Upper lobe of right lung (tissue), 1 donor: ENCODE measurements at regions not wholly inside any gene's neighbourhood (a gene's known extent, or its start where the extent isn't known, plus 50 kb on each side); places are given as distances from the start of the nearest gene placed in this dataset.

Experiments
- ATAC-seq: fragments of 200-7000 bp; cut with Tn5 transposase; one replicate; pipeline ENCODE4 v1.9.1; 2020; ENCODE audit warnings: mild to moderate bottlenecking, moderate library complexity
- DNase-seq: peaks from one replicate; pipeline ENCODE4 v3.0.0-alpha.2; 2020
- H3K27ac ChIP-seq: fragments of 200-600 bp; one replicate; pipeline ENCODE4 v1.8.0; 2022
- H3K27me3 ChIP-seq: fragments of 200-600 bp; one replicate; pipeline ENCODE4 v1.8.0; 2022; ENCODE audit warnings: mild to moderate bottlenecking
- H3K36me3 ChIP-seq: fragments of 200-600 bp; one replicate; pipeline ENCODE4 v1.8.0; 2022
- H3K4me1 ChIP-seq: fragments of 200-600 bp; one replicate; pipeline ENCODE4 v1.8.0; 2022
- H3K4me3 ChIP-seq: fragments of 200-600 bp; one replicate; pipeline ENCODE4 v1.8.0; 2022; ENCODE audit warnings: mild to moderate bottlenecking
- H3K9me3 ChIP-seq: fragments of 200-600 bp; one replicate; pipeline ENCODE4 v1.8.0; 2022
- intact Hi-C: fragments of 100-400 bp; cut with DNase I; formaldehyde crosslinking; loops from one replicate; pipeline ENCODE4 v1.11.0; 2022
- TF ChIP-seq, protein P1 (sequence below): fragments of 200-600 bp; IDR thresholded peaks from one replicate; pipeline ENCODE4 v1.8.0; 2022; ENCODE audit warnings: antibody characterized with exemption
- donor health status: DM: no; HTN: yes; CAD: no; lungs with severe emphysema.

DNA sequence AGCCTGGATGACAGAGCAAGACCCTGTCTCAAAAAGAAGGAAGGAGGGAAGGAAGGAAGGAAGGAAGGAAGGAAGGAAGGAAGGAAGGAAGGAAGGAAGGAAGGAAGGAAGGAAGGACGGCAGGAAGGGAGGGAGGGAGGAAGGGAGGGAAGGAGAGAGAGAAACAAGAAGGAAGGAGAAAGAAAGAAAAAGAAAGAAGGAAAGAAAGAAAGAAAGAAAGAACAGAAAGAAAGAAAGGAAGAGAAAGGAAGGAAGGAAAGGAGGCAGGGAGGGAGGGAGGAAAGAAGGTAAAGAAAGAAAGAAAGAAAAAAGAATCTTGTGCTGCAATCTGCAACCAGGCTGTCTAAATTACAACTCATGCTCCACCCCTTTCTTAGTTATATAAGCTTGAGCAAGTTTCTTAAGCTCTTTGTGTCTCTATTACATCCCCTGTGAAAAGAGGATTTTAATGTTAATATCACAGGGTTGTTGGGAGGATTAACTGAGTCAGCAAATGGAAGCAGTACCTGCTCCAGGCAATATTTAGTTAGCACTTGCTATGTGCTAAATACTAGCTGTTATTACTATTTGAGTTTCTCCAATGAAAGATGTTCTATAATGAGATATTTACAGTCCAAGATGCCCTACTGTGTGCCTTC, 917.9 kb upstream of the AUTS2 start:
- no peak for ATAC-seq
- TF ChIP-seq, protein P1, sequence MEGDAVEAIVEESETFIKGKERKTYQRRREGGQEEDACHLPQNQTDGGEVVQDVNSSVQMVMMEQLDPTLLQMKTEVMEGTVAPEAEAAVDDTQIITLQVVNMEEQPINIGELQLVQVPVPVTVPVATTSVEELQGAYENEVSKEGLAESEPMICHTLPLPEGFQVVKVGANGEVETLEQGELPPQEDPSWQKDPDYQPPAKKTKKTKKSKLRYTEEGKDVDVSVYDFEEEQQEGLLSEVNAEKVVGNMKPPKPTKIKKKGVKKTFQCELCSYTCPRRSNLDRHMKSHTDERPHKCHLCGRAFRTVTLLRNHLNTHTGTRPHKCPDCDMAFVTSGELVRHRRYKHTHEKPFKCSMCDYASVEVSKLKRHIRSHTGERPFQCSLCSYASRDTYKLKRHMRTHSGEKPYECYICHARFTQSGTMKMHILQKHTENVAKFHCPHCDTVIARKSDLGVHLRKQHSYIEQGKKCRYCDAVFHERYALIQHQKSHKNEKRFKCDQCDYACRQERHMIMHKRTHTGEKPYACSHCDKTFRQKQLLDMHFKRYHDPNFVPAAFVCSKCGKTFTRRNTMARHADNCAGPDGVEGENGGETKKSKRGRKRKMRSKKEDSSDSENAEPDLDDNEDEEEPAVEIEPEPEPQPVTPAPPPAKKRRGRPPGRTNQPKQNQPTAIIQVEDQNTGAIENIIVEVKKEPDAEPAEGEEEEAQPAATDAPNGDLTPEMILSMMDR = no peak
- H3K36me3 ChIP-seq = no peaks in the 10 kb centered on the region
- H3K4me1 ChIP-seq = no peaks in the 10 kb centered on the region
- H3K9me3 ChIP-seq = no peaks in the 10 kb centered on the region
- no peak for DNase-seq
- intact Hi-C loops = no loop called here
- H3K4me3 ChIP-seq = no peak overlapping the region
- H3K27me3 ChIP-seq = no peaks in the 10 kb centered on the region
- no peak overlapping the region for H3K27ac ChIP-seq

DNA sequence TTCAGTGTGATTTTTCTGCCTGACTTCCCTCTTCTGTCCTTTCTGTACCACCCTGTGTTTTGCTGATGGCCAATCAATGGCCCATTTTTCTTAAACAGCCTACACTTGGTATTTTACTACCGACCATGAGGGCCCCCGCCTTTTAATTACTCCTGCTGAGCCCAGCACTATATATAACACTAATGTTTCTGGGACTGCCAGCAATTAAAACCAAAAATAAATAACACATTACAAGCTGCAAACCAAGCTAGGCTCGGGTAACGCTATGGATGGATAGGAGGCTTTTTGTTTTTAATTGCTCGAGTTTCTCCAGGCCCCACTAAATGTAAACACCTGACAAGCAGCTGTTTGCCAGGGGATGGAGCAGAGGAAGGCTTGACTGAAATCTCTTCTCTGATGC, 915.4 kb upstream of the AUTS2 start:
- H3K4me3 ChIP-seq = no peak overlapping the region
- DNase-seq (no peak), ATAC-seq (no peak)
- H3K27me3 ChIP-seq = no peaks in the 10 kb centered on the region
- intact Hi-C loops = no loop called here
- H3K9me3 ChIP-seq = no peaks in the 10 kb centered on the region
- TF ChIP-seq, protein P1 = no peak
- H3K4me1 ChIP-seq = no peaks in the 10 kb centered on the region
- no peaks in the 10 kb centered on the region for H3K36me3 ChIP-seq
- no peak overlapping the region for H3K27ac ChIP-seq

DNA sequence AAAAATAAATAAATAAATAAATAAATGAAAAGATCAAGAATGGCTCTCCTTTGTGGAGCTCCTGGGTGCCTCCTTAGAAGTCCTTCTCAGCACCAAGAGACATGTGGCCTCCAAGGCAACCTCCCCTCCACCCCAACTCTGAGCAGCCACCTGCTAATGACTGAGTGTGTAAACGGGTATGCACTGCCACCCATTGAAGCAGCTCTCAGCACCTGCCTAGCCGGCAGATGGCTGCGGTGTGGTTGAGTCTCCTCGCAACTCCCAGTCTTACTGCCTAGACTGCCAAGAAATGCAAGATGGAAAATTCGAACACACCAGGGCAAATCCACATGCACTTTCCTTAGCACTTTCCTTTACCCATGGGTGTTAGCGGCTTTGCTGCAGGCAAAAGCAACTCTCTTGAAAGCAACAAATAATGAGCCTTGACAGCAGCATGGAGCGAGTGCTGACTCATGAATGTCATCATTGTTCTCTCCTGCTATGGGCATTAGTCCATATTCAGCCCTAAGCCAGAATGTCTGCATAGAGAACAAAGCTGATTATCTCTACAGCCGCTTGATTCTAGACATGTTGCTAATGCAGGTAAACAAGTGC, 913.9 kb upstream of the AUTS2 start:
- DNase-seq (no peak), ATAC-seq (no peak)
- H3K4me3 ChIP-seq = no peak overlapping the region
- H3K36me3 ChIP-seq = no peaks in the 10 kb centered on the region
- H3K4me1 ChIP-seq = no peaks in the 10 kb centered on the region
- H3K27ac ChIP-seq = no peak overlapping the region
- H3K9me3 ChIP-seq = no peaks in the 10 kb centered on the region
- H3K27me3 ChIP-seq = no peaks in the 10 kb centered on the region
- TF ChIP-seq, protein P1 = no peak
- intact Hi-C loops = no loop called here

DNA sequence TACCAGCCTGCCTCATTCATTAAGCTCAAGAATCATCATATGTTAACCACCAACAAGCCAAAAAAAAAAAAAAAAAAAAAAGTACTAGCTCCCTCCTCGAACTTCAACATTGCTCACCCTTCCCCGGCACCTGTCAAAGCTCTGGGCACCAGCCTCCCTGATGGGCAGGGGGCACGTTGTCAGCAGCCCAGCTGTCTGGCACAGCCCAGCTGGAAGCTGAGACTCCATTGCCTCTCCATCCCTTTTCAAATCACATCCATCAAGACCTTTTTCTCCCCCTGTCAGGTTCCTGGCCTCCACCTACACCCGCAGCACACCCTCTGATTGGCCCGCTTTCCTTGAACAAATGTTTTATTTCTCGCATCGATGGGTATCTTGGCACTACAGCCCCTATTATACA, 913.3 kb upstream of the AUTS2 start:
- H3K9me3 ChIP-seq = no peaks in the 10 kb centered on the region
- H3K27ac ChIP-seq = no peak overlapping the region
- H3K36me3 ChIP-seq = no peaks in the 10 kb centered on the region
- ATAC-seq = no peak
- TF ChIP-seq, protein P1 = no peak
- intact Hi-C loops = no loop called here
- H3K27me3 ChIP-seq = no peaks in the 10 kb centered on the region
- no peaks in the 10 kb centered on the region for H3K4me1 ChIP-seq
- no peak overlapping the region for H3K4me3 ChIP-seq
- no peak for DNase-seq

DNA sequence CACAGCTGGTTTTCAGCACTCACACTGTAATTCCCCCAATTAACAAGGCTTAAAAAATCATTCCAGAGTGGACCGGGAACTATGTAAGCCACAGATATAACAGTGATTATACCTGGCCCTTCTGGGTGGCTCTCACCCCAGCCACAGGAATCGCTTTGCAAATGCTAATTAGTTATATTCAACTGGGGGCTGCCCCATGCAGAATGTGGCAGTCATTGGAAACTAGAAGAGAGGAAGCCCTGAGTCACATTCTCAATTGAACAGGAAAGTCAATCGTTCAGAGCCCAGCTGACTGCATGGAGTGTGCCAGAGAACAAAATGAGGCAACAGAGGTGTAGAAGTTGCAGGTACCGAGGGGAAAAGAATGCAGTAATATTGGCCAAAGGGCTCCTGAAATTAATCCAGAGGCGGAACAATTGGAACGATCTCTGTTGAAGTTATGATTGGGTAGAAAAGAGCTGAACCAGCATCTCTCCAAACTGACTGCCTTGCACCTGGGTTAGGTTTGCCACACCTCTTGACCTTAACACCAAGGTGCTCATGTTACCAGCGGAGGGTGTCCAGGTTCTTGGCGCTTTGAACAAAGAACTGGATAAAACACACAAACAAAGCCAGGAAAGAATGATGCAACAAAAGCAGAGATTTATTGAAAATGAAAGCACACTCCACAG, 909.7 kb upstream of the AUTS2 start:
- H3K27ac ChIP-seq = no peak overlapping the region
- H3K4me3 ChIP-seq = no peak overlapping the region
- TF ChIP-seq, protein P1 = no peak
- H3K4me1 ChIP-seq = no peaks in the 10 kb centered on the region
- no peak for ATAC-seq
- no peaks in the 10 kb centered on the region for H3K9me3 ChIP-seq
- no peaks in the 10 kb centered on the region for H3K27me3 ChIP-seq
- intact Hi-C loops = no loop called here
- no peaks in the 10 kb centered on the region for H3K36me3 ChIP-seq
- DNase-seq = no peak
